ENCODE measurements at regions not wholly inside any gene's neighbourhood (a gene's known extent, or its start where the extent isn't known, plus 50 kb on each side); places are given as distances from the start of the nearest gene placed in this dataset.
"Not testable (repeated sequence)": the region's sequence is repeated elsewhere in the genome, so short reads cannot be mapped to it uniquely, and the experiment has no call there.

GRCh38 chr18:9007700-9008099 is 94.8 kb upstream of the NDUFV2 start:
- not testable (repeated sequence) for TF ChIP-seq RNF2 (IDR thresholded peaks at IDR 0.05; ENCODE audit: borderline replicate concordance, low read depth, low read length, missing control alignments, poor library complexity, severe bottlenecking); SUZ12 (IDR thresholded peaks at IDR 0.05; ENCODE audit: low read length); CTCF (IDR thresholded peaks at IDR 0.05; ENCODE audit: control extremely low read depth in 1 of 3, insufficient read depth in 1 of 3, low read depth in 1 of 3, low read length in 3 of 3); ATF3 (IDR thresholded peaks at IDR 0.05; ENCODE audit: insufficient read depth, low read depth, low read length)

All from H1 (cell line).